Lung (tissue), 11 donors: ENCODE measurements at regions not wholly inside any gene's neighbourhood (a gene's known extent, or its start where the extent isn't known, plus 50 kb on each side); places are given as distances from the start of the nearest gene placed in this dataset.
"Not testable (repeated sequence)": the region's sequence is repeated elsewhere in the genome, so short reads cannot be mapped to it uniquely, and the experiment has no call there.

Experiments used
- ATAC-seq: fragments of 200-7000 bp; cut with Tn5 transposase; one replicate; pipeline ENCODE4 v1.9.1; 2020; ENCODE audit warnings: moderate number of reproducible peaks; ENCODE audit not compliant: insufficient read depth, low FRiP score
- DNase-seq, 3 donors: peaks; one replicate each; pipeline ENCODE4 v3.0.0-alpha.2; 2013 to 2017
- H3K27ac ChIP-seq, 2 donors: one replicate each; pipeline ENCODE4 v1.5.1; 2013; ENCODE audit warnings: mild to moderate bottlenecking in 2 of 2, moderate library complexity in 2 of 2, control low read depth in 1 of 2, inconsistent platforms in 1 of 2, low read depth in 1 of 2, low read length in 1 of 2
- H3K27me3 ChIP-seq, 3 donors: one replicate each; pipeline ENCODE4 v1.5.1; 2013; ENCODE audit warnings: low read length in 2 of 3; ENCODE audit not compliant: control insufficient read depth in 3 of 3, insufficient read depth in 3 of 3
- H3K36me3 ChIP-seq, 4 donors: one replicate each; pipeline ENCODE4 v1.5.1; 2013; ENCODE audit warnings: low read length in 4 of 4, mild to moderate bottlenecking in 1 of 4, moderate library complexity in 1 of 4; ENCODE audit not compliant: control insufficient read depth in 4 of 4, insufficient read depth in 4 of 4
- H3K4me1 ChIP-seq, 5 donors: one replicate each; pipeline ENCODE4 v1.5.1; 2013; ENCODE audit warnings: low read length in 5 of 5, mild to moderate bottlenecking in 2 of 5, moderate library complexity in 1 of 5; ENCODE audit not compliant: control insufficient read depth in 5 of 5, insufficient read depth in 5 of 5
- H3K4me3 ChIP-seq: one replicate; pipeline ENCODE4 v1.5.1; 2013; ENCODE audit warnings: mild to moderate bottlenecking, control low read depth, moderate library complexity
- H3K9ac ChIP-seq, 2 donors: one replicate each; pipeline ENCODE4 v1.5.1; 2013; ENCODE audit warnings: low read length in 2 of 2, control low read depth in 1 of 2; ENCODE audit not compliant: insufficient read depth in 1 of 2
- H3K9me3 ChIP-seq, 4 donors: one replicate each; pipeline ENCODE4 v1.5.1; 2013; ENCODE audit warnings: low read length in 3 of 4, mild to moderate bottlenecking in 1 of 4, moderate library complexity in 1 of 4; ENCODE audit not compliant: control insufficient read depth in 4 of 4, insufficient read depth in 3 of 4
- CTCF ChIP-seq: IDR thresholded peaks from 2 replicates; pipeline ENCODE4 v1.5.1; 2012; ENCODE audit warnings: mild to moderate bottlenecking; ENCODE audit errors: control extremely low read depth, extremely low read depth
- WGBS, 2 donors: extraction: QIAGEN DNeasy Blood & Tissue Kit; methylation state at CpG; one replicate each; pipeline ENCODE4 v1.1.7; 2013; 5-methylcytosine and 5-hydroxymethylcytosine counted together
- donor health status: control.
- donor health status: control.
- donor health status: Bipolar disorder and iron deficiency.
- donor health status: healthy.
- donor health status: DM: yes; HTN: yes; CAD: no.

GRCh38 chrX:122972604-122973003 lies 211.5 kb upstream of the GRIA3 start:
- ATAC-seq (no peak), DNase-seq (no peak)
- H3K27me3 ChIP-seq, result no peaks in the 10 kb centered on the region
- TF ChIP-seq CTCF, result no peak
- no peaks in the 10 kb centered on the region for H3K36me3 ChIP-seq
- no peak overlapping the region for H3K4me3 ChIP-seq
- H3K9me3 ChIP-seq, result no peaks in the 10 kb centered on the region
- WGBS, 2 donors, result 41 to 48% methylated on average over 2 of the region's 2 CpGs
- H3K4me1 ChIP-seq, result no peaks in the 10 kb centered on the region
- no peak overlapping the region for H3K27ac ChIP-seq
- no peak overlapping the region for H3K9ac ChIP-seq

- H3K27ac ChIP-seq, result no peak overlapping the region
- no peak overlapping the region for H3K9ac ChIP-seq
- TF ChIP-seq CTCF, result no peak
- no peaks in the 10 kb centered on the region for H3K9me3 ChIP-seq
- no peaks in the 10 kb centered on the region for H3K36me3 ChIP-seq
- no peaks in the 10 kb centered on the region for H3K4me1 ChIP-seq
- 81 to 88% methylated on average over 6 of the region's 6 CpGs for WGBS, 2 donors
- ATAC-seq (no peak), DNase-seq (no peak)
- no peak overlapping the region for H3K4me3 ChIP-seq
- H3K27me3 ChIP-seq, result no peaks in the 10 kb centered on the region
Observed at GRCh38 chrX:122982521-122982920, 201.6 kb upstream of the GRIA3 start.

- not testable (repeated sequence) for H3K27me3 ChIP-seq, H3K4me1 ChIP-seq, DNase-seq, ATAC-seq, H3K4me3 ChIP-seq, H3K27ac ChIP-seq, H3K36me3 ChIP-seq, H3K9me3 ChIP-seq, H3K9ac ChIP-seq
- WGBS, 2 donors, result 68 to 79% methylated on average over 2 of the region's 2 CpGs
Observed at GRCh38 chrX:123002844-123003243, 181.2 kb upstream of the GRIA3 start.

GRCh38 chrX:123013141-123013540 lies 170.9 kb upstream of the GRIA3 start:
- TF ChIP-seq CTCF, result no peak
- DNase-seq (no peak), ATAC-seq (no peak)
- no peaks in the 10 kb centered on the region for H3K4me1 ChIP-seq
- no peak overlapping the region for H3K27ac ChIP-seq
- H3K27me3 ChIP-seq, result no peaks in the 10 kb centered on the region
- H3K9ac ChIP-seq, result no peak overlapping the region
- WGBS, 2 donors, result 46 to 53% methylated on average over 1 of the region's 1 CpG
- H3K4me3 ChIP-seq, result no peak overlapping the region
- no peaks in the 10 kb centered on the region for H3K36me3 ChIP-seq
- H3K9me3 ChIP-seq, result no peaks in the 10 kb centered on the region
